H9 (cell line): ENCODE measurements at regions not wholly inside any gene's neighbourhood (a gene's known extent, or its start where the extent isn't known, plus 50 kb on each side); places are given as distances from the start of the nearest gene placed in this dataset.

Source experiments
- DNase-seq: peaks from one replicate; pipeline ENCODE4 v3.0.0-alpha.2; 2017
- H2AFZ ChIP-seq: one replicate; pipeline ENCODE4 v1.6.1; 2013; ENCODE audit warnings: mild to moderate bottlenecking, low read length, control low read depth, moderate library complexity
- H2AK5ac ChIP-seq: 2 replicates; pipeline ENCODE4 v1.6.1; 2013; ENCODE audit warnings: low read length, control low read depth, mixed read lengths; ENCODE audit not compliant: insufficient read length
- H2BK120ac ChIP-seq: one replicate; pipeline ENCODE4 v1.6.1; 2013; ENCODE audit warnings: low read depth, mild to moderate bottlenecking, low read length, control low read depth, inconsistent platforms; ENCODE audit not compliant: poor library complexity, severe bottlenecking
- H2BK12ac ChIP-seq: 2 replicates; pipeline ENCODE4 v1.6.1; 2013; ENCODE audit warnings: low read length, control low read depth, mixed read lengths, low read depth; ENCODE audit not compliant: insufficient read length
- H2BK15ac ChIP-seq: 2 replicates; pipeline ENCODE4 v1.6.1; 2013; ENCODE audit warnings: low read depth, low read length, control low read depth
- H2BK20ac ChIP-seq: one replicate; pipeline ENCODE4 v1.6.1; 2013; ENCODE audit warnings: low read depth, mild to moderate bottlenecking, low read length, control low read depth, inconsistent platforms; ENCODE audit not compliant: poor library complexity, severe bottlenecking
- H2BK5ac ChIP-seq: 2 replicates; pipeline ENCODE4 v1.6.1; 2013; ENCODE audit warnings: low read length, control low read depth, mixed read lengths; ENCODE audit not compliant: insufficient read length
- H3K14ac ChIP-seq: 2 replicates; pipeline ENCODE4 v1.6.1; 2013; ENCODE audit warnings: low read length, control low read depth; ENCODE audit not compliant: insufficient read depth
- H3K18ac ChIP-seq: 2 replicates; pipeline ENCODE4 v1.6.1; 2013; ENCODE audit warnings: low read depth, mild to moderate bottlenecking, mixed read lengths, low read length, control low read depth; ENCODE audit not compliant: insufficient read length
- H3K23ac ChIP-seq: 2 replicates; pipeline ENCODE4 v1.6.1; 2013; ENCODE audit warnings: low read length, control low read depth, mixed read lengths, low read depth; ENCODE audit not compliant: insufficient read length
- H3K23me2 ChIP-seq: 2 replicates; pipeline ENCODE4 v1.6.1; 2013; ENCODE audit warnings: low read depth, mild to moderate bottlenecking, mixed read lengths, low read length, control low read depth; ENCODE audit not compliant: insufficient read length, poor library complexity, severe bottlenecking
- H3K27ac ChIP-seq: 2 replicates; pipeline ENCODE4 v1.5.1; 2013; ENCODE audit warnings: low read length, control low read depth, mixed read lengths, low read depth; ENCODE audit not compliant: insufficient read length
- H3K27me3 ChIP-seq: 2 replicates; pipeline ENCODE4 v1.6.1; 2013; ENCODE audit warnings: low read length, control low read depth, inconsistent platforms; ENCODE audit not compliant: insufficient read depth
- H3K4ac ChIP-seq: 2 replicates; pipeline ENCODE4 v1.6.1; 2013; ENCODE audit warnings: low read depth, mild to moderate bottlenecking, control low read depth, inconsistent platforms, low read length, moderate library complexity
- H3K4me1 ChIP-seq: 2 replicates; pipeline ENCODE4 v1.6.1; 2013; ENCODE audit warnings: low read length, control low read depth, inconsistent platforms; ENCODE audit not compliant: insufficient read depth
- H3K4me2 ChIP-seq: 2 replicates; pipeline ENCODE4 v1.6.1; 2013; ENCODE audit warnings: low read length, control low read depth, mixed read lengths; ENCODE audit not compliant: insufficient read length, insufficient read depth
- H3K56ac ChIP-seq: 2 replicates; pipeline ENCODE4 v1.6.1; 2013; ENCODE audit warnings: low read depth, mild to moderate bottlenecking, mixed read lengths, low read length, control low read depth; ENCODE audit not compliant: insufficient read length
- H3K79me1 ChIP-seq: 2 replicates; pipeline ENCODE4 v1.6.1; 2013; ENCODE audit warnings: low read depth, mild to moderate bottlenecking, moderate library complexity, low read length, control low read depth, inconsistent platforms; ENCODE audit not compliant: insufficient read depth, poor library complexity, severe bottlenecking
- H3K79me2 ChIP-seq: 2 replicates; pipeline ENCODE4 v1.6.1; 2013; ENCODE audit warnings: low read length, control low read depth, inconsistent platforms; ENCODE audit not compliant: insufficient read depth
- H3K9ac ChIP-seq: 2 replicates; pipeline ENCODE4 v1.6.1; 2013; ENCODE audit warnings: low read length, control low read depth, mixed read lengths; ENCODE audit not compliant: insufficient read length; ENCODE audit errors: extremely low read depth
- H3K9me3 ChIP-seq: one replicate; pipeline ENCODE4 v1.6.1; 2013; ENCODE audit warnings: low read depth, low read length, inconsistent platforms; ENCODE audit not compliant: control insufficient read depth
- H3T11ph ChIP-seq: one replicate; pipeline ENCODE4 v1.6.1; 2013; ENCODE audit warnings: mild to moderate bottlenecking, low read length, control low read depth, inconsistent platforms
- H4K20me1 ChIP-seq: one replicate; pipeline ENCODE4 v1.6.1; 2013; ENCODE audit not compliant: control insufficient read depth, insufficient read length, insufficient read depth
- H4K5ac ChIP-seq: 2 replicates; pipeline ENCODE4 v1.6.1; 2013; ENCODE audit warnings: low read depth, mild to moderate bottlenecking, mixed read lengths, low read length, control low read depth; ENCODE audit not compliant: insufficient read length
- H4K8ac ChIP-seq: replicated peaks from 2 replicates; pipeline ENCODE4 v1.6.1; 2013; ENCODE audit warnings: low read length, control low read depth, mixed read lengths, low read depth; ENCODE audit not compliant: insufficient read length
- H4K91ac ChIP-seq: 2 replicates; pipeline ENCODE4 v1.6.1; 2013; ENCODE audit warnings: low read depth, mild to moderate bottlenecking, moderate library complexity, mixed read lengths, low read length, control low read depth; ENCODE audit not compliant: insufficient read length
- H3K27ac Mint-ChIP-seq, 3 experiments: 2 replicates in 2 of 3; 3 replicates in 1 of 3; pipeline ENCODE4 v1.8.0; 2020 to 2021; ENCODE audit warnings: mixed read lengths in 3 of 3, mild to moderate bottlenecking in 1 of 3, moderate library complexity in 1 of 3
- H3K27me3 Mint-ChIP-seq: 2 replicates; pipeline ENCODE4 v1.8.0; 2021; ENCODE audit warnings: low read depth, mild to moderate bottlenecking, moderate library complexity, mixed read lengths
- H3K36me3 Mint-ChIP-seq, 3 experiments: 2 replicates in 2 of 3; 3 replicates in 1 of 3; pipeline ENCODE4 v1.8.0; 2020 to 2021; ENCODE audit warnings: low read depth in 3 of 3, mixed read lengths in 3 of 3; ENCODE audit not compliant: insufficient read depth in 1 of 3
- H3K4me1 Mint-ChIP-seq, 2 experiments: 2 replicates each; pipeline ENCODE4 v1.8.0; 2020; ENCODE audit warnings: mixed read lengths in 2 of 2
- H3K4me3 Mint-ChIP-seq, 2 experiments: 2 replicates in 1 of 2; 3 replicates in 1 of 2; pipeline ENCODE4 v1.8.0; 2020 to 2021; ENCODE audit warnings: mild to moderate bottlenecking in 2 of 2, mixed read lengths in 2 of 2, moderate library complexity in 1 of 2
- H3K9me3 Mint-ChIP-seq, 2 experiments: 2 replicates in 1 of 2; 3 replicates in 1 of 2; pipeline ENCODE4 v1.8.0; 2020; ENCODE audit warnings: mild to moderate bottlenecking in 2 of 2, mixed read lengths in 2 of 2, moderate library complexity in 1 of 2
- CTCF ChIP-seq: fragments of 200-600 bp; sonication (generic); conservative IDR thresholded peaks from 3 replicates; pipeline ENCODE4 v1.8.0; 2021; ENCODE audit warnings: antibody characterized with exemption, mild to moderate bottlenecking
- WGBS: extraction: QIAGEN DNeasy Blood & Tissue Kit; methylation state at CpG from one replicate; pipeline ENCODE4 v1.1.7; 2013; ENCODE audit warnings: missing lambda C conversion rate, low lambda C conversion rate, mixed read lengths; ENCODE audit not compliant: insufficient read length; ENCODE audit errors: extremely low coverage; 5-methylcytosine and 5-hydroxymethylcytosine counted together

DNA sequence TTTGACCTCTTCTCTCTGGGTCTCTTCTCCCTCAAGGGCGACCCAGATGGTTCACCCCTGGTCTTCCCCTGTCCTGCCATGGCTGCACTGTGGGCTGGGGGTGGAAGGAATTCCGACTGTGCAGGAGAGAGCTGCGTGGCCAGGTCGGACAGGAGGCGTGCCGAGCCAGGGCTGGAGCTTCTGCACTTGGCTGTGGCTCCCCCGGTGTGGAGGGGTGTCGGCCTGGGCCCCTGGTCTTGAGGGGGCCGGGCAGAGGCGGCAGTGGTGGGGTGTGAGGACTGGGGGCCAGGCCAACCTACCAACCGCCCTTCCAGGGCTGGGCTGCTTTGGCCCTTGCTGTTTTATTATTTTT is 74.9 kb upstream of the SHH start:
- Histone ChIP-seq H3K4me2 (no peak overlapping the region), H3K23me2 (no peaks in the 10 kb centered on the region), H4K8ac (no peak overlapping the region), H3K79me2 (no peaks in the 10 kb centered on the region), H3K9ac (no peak overlapping the region), H3T11ph (no peak overlapping the region), H3K18ac (no peak overlapping the region), H4K20me1 (no peaks in the 10 kb centered on the region), H3K27ac (no peak overlapping the region), H2AK5ac (no peak overlapping the region), H3K4ac (no peak overlapping the region), H2BK15ac (no peak overlapping the region), H2BK12ac (no peak overlapping the region), H3K27me3 (no peaks in the 10 kb centered on the region), H2BK120ac (no peak overlapping the region), H2BK20ac (no peak overlapping the region), H3K23ac (no peak overlapping the region), H4K91ac (no peak overlapping the region), H3K9me3 (no peaks in the 10 kb centered on the region), H4K5ac (no peak overlapping the region), H3K14ac (0 out of 2 replicates have a peak overlapping the region, but pooled peaks have one; percentile 66), H3K79me1 (no peaks in the 10 kb centered on the region), H2BK5ac (no peak overlapping the region), H3K56ac (no peak overlapping the region), H2AFZ (no peak overlapping the region), H3K4me1 (no peaks in the 10 kb centered on the region)
- TF ChIP-seq CTCF: no peak
- H3K27ac Mint-ChIP-seq: no peak overlapping the region
- H3K36me3 Mint-ChIP-seq: peaks cover 0 to 14% (median 4%) of the 10 kb centered on the region in 3 experiments; a peak in 3 of 7 replicates
- WGBS: no CpG with 5 or more reads among the region's 11 CpGs
- H3K4me1 Mint-ChIP-seq: peaks cover 4 to 5% of the 10 kb centered on the region in 2 experiments
- H3K4me3 Mint-ChIP-seq: no peak overlapping the region
- peaks cover 17 to 21% of the 10 kb centered on the region in 2 experiments for H3K9me3 Mint-ChIP-seq
- H3K27me3 Mint-ChIP-seq: peaks cover 5% of the 10 kb centered on the region
- DNase-seq: no peak
